Adrenal gland (tissue), 9 donors: ENCODE measurements at regions not wholly inside any gene's neighbourhood (a gene's known extent, or its start where the extent isn't known, plus 50 kb on each side); places are given as distances from the start of the nearest gene placed in this dataset.

Experiments
- DNase-seq, 7 donors: peaks; one replicate each; pipeline ENCODE4 v3.0.0-alpha.2; 2019 to 2020
- H3K27ac ChIP-seq, 5 donors: fragments of 200-600 bp; sonication (generic) in 4 of 5; 1 replicate in 3 of 5; 2 replicates in 2 of 5; pipeline versions ENCODE4 v1.5.1 to v1.8.0; 2016 to 2020; ENCODE audit warnings: mild to moderate bottlenecking in 1 of 5
- H3K27me3 ChIP-seq: fragments of 200-600 bp; 2 replicates; pipeline ENCODE4 v1.8.0; 2021
- H3K36me3 ChIP-seq, 2 donors: fragments of 200-600 bp; replicated peaks in 1 of 2; 1 replicate in 1 of 2; 2 replicates in 1 of 2; pipeline versions ENCODE4 v1.5.1 to v1.8.0; 2018 to 2022
- H3K4me1 ChIP-seq, 2 donors: fragments of 200-600 bp; replicated peaks in 1 of 2; 1 replicate in 1 of 2; 2 replicates in 1 of 2; pipeline versions ENCODE4 v1.5.1 to v1.8.0; 2018 to 2021
- H3K4me3 ChIP-seq, 4 donors: fragments of 200-600 bp; sonication (generic) in 3 of 4; one replicate each; pipeline ENCODE4 v1.5.1; 2016 to 2018
- H3K9me3 ChIP-seq, 3 donors: fragments of 200-600 bp; sonication (generic) in 1 of 3; replicated peaks in 1 of 3; 1 replicate in 2 of 3; 2 replicates in 1 of 3; pipeline versions ENCODE4 v1.5.1 to v1.8.0; 2016 to 2021
- POLR2A ChIP-seq, 2 donors: fragments of 450-650 bp; IDR thresholded peaks; one replicate each; pipeline ENCODE4 v1.6.1; 2017; ENCODE audit warnings: antibody characterized with exemption in 2 of 2, mild to moderate bottlenecking in 2 of 2, moderate library complexity in 1 of 2
- WGBS, 4 donors: extraction: QIAGEN DNeasy Blood & Tissue Kit in 2 of 4; methylation state at CpG; one replicate each; pipeline versions ENCODE4 v1.1.5 to v1.1.7; 2013 to 2017; 5-methylcytosine and 5-hydroxymethylcytosine counted together
- intact Hi-C, 2 donors: fragments of 100-400 bp; cut with DNase I; formaldehyde crosslinking; loops; one replicate each; pipeline versions ENCODE4 v1.14.1 to v1.15.0; 2022 to 2023
- TF ChIP-seq, protein P1 (sequence below), 6 experiments: fragments of 450-650 bp in 4 of 6; fragments of 200-600 bp in 2 of 6; sonication (generic) in 1 of 6; IDR thresholded peaks; 1 replicate in 5 of 6; 2 replicates in 1 of 6; pipeline versions ENCODE4 v1.5.1 to v1.8.0; 2016 to 2021; ENCODE audit warnings: antibody characterized with exemption in 6 of 6, mild to moderate bottlenecking in 2 of 6, moderate library complexity in 1 of 6
- donor health status: healthy with polysubstance abuse.
- donor health status: Bipolar disorder and iron deficiency.
- donor health status: DM: yes; HTN: yes; CAD: no.
- donor health status: DM: no; HTN: no; CAD: no.
- donor health status: DM: no; HTN: no; CAD: no.

DNA sequence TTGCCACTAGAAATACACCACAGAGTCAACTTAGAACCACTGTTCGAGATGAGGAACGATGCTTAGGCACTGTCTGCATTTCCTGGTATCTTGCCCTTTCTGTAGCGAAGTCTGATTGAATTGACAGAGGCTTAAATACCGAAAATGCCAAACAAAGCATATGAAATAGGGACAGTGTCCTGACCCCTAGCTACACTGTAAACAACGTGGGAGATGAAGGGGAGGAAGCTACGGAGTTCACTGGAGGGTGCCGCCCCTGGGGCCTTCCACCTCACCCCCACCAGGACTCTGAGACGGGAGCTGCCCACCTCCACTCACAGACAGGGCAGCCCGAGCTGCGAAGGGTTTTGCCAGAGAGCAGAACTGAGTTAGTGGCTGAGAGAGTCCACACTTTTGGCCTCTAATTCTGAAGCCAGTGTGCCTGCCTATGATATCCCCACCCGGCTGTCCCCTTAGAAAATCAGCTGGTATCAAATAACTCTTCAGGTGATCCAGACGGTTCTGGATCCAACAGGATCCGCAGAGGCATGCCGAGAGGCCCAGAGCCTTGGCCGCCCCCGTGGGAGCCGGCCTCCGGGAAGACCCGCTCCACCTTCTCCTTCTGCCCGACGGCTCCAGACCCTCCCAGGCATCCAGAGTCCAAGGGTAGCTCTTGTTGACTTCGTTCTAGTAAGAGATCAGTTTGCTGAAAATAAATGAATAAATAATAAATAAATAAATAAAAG lies 230.7 kb upstream of the DIO3 start:
- Histone ChIP-seq H3K4me3 (no peak overlapping the region), H3K36me3 (no peaks in the 10 kb centered on the region), H3K4me1 (no peaks in the 10 kb centered on the region), H3K27ac (no peak overlapping the region), H3K9me3 (no peaks in the 10 kb centered on the region), H3K27me3 (peaks cover 4% of the 10 kb centered on the region)
- 76 to 88% (median 85%) methylated on average over 20 to 22 of the region's 22 CpGs for whole genome bisulfite sequencing, 4 donors
- intact Hi-C loops, result no loop called here
- DNase-seq, result no peak
- TF ChIP-seq POLR2A (IDR thresholded peaks at IDR 0.05), result no peak
- TF ChIP-seq, protein P1, sequence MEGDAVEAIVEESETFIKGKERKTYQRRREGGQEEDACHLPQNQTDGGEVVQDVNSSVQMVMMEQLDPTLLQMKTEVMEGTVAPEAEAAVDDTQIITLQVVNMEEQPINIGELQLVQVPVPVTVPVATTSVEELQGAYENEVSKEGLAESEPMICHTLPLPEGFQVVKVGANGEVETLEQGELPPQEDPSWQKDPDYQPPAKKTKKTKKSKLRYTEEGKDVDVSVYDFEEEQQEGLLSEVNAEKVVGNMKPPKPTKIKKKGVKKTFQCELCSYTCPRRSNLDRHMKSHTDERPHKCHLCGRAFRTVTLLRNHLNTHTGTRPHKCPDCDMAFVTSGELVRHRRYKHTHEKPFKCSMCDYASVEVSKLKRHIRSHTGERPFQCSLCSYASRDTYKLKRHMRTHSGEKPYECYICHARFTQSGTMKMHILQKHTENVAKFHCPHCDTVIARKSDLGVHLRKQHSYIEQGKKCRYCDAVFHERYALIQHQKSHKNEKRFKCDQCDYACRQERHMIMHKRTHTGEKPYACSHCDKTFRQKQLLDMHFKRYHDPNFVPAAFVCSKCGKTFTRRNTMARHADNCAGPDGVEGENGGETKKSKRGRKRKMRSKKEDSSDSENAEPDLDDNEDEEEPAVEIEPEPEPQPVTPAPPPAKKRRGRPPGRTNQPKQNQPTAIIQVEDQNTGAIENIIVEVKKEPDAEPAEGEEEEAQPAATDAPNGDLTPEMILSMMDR (IDR thresholded peaks at IDR 0.05), result no peak

DNA sequence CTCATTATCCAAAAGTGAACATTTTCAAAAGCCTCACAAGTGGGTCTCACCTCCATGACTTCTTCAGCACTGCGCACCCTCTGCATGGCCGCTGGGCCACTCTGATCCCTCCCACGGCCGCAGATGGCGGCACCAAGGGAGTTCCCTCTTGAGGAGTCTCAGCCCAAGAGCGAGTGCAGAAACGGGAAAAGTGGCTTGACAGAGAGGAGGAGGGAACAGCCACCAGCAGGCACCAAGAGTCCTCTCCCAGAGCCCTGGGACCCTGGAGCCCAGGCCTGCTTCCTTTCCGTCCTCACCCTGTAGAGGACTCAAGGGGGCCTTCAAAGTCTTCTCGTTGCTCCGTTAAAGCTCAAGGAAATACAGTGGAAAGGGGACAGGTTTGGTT lies 230.2 kb upstream of the DIO3 start:
- no peaks in the 10 kb centered on the region for H3K4me1 ChIP-seq
- H3K4me3 ChIP-seq, result no peak overlapping the region
- no peak for TF ChIP-seq POLR2A (IDR thresholded peaks at IDR 0.05)
- TF ChIP-seq, protein P1 (IDR thresholded peaks at IDR 0.05), result no peak
- no peak overlapping the region for H3K27ac ChIP-seq
- intact Hi-C loops, result no loop called here
- no peaks in the 10 kb centered on the region for H3K9me3 ChIP-seq
- WGBS, 4 donors, result 72 to 95% (median 84%) methylated on average over 9 to 10 of the region's 10 CpGs
- H3K36me3 ChIP-seq, result no peaks in the 10 kb centered on the region
- peaks cover 4% of the 10 kb centered on the region for H3K27me3 ChIP-seq
- DNase-seq, result no peak

DNA sequence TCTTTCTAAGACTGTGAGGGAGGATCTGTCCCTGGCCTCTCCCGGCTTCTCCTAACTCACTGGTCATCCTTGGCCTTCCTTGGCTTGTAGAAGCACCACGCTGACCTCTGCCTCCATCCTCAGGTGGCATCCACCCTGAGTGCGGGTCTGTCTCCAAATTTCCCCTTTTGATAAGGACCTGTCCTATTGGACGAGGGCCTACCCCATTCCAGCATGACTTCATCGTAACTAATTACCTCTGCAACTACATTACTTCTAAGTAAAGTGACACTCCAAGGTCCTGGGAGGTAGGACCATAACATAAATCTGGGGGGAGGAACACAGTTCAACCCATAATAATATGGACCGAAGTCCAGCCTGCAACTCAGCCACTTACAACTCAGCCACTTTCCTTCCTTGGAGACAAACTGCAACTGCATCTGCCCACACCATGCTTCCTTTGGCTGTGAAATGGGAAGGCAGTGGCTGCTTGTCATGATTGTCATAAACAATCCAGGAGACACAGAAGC lies 229.6 kb upstream of the DIO3 start:
- intact Hi-C loops, result no loop called here
- no peak overlapping the region for H3K4me3 ChIP-seq

DNA sequence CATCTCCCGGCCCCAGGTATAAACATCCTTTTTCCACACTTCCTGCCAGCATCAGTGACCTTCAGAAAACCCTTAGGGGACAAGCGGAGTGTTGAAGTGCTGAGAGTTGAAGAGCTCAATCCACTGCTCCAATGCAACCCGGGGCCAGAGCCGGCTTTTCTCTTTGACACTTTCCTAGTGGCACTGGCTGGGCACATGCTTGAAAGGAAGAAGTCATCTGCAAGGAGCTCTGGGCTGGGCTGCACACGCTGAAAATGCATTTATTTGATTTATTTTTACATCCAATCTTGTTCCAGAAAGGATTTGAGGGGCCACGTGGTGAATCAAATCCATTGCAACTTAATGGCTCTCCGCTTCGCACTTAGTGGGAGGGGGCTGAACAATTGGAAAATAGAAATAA lies 229.0 kb upstream of the DIO3 start:
- DNase-seq, result no peak
- WGBS, 4 donors, result 71 to 75% (median 74%) methylated on average over 8 of the region's 8 CpGs
- H3K4me3 ChIP-seq, result no peak overlapping the region
- H3K36me3 ChIP-seq, result no peaks in the 10 kb centered on the region
- TF ChIP-seq, protein P1 (IDR thresholded peaks at IDR 0.05), result no peak
- TF ChIP-seq POLR2A (IDR thresholded peaks at IDR 0.05), result no peak
- H3K9me3 ChIP-seq, result no peaks in the 10 kb centered on the region
- H3K27ac ChIP-seq, result no peak overlapping the region
- intact Hi-C loops, result no loop called here
- H3K27me3 ChIP-seq, result peaks cover 4% of the 10 kb centered on the region
- H3K4me1 ChIP-seq, result no peaks in the 10 kb centered on the region

More for the DNA sequence above, 229.6 kb upstream of the DIO3 start:
- Histone ChIP-seq H3K4me1 (no peaks in the 10 kb centered on the region), H3K27me3 (peaks cover 4% of the 10 kb centered on the region), H3K9me3 (no peaks in the 10 kb centered on the region), H3K27ac (no peak overlapping the region), H3K36me3 (no peaks in the 10 kb centered on the region)
- 76 to 85% (median 82%) methylated on average over 6 of the region's 6 CpGs for WGBS, 4 donors
- TF ChIP-seq, protein P1 (IDR thresholded peaks at IDR 0.05), result no peak
- TF ChIP-seq POLR2A (IDR thresholded peaks at IDR 0.05), result no peak
- DNase-seq, result no peak
